ENCODE measurements at regions not wholly inside any gene's neighbourhood (a gene's known extent, or its start where the extent isn't known, plus 50 kb on each side); places are given as distances from the start of the nearest gene placed in this dataset.
A peak's percentile ranks its signal among the peaks of the same experiment; 100 is the strongest.

DNA sequence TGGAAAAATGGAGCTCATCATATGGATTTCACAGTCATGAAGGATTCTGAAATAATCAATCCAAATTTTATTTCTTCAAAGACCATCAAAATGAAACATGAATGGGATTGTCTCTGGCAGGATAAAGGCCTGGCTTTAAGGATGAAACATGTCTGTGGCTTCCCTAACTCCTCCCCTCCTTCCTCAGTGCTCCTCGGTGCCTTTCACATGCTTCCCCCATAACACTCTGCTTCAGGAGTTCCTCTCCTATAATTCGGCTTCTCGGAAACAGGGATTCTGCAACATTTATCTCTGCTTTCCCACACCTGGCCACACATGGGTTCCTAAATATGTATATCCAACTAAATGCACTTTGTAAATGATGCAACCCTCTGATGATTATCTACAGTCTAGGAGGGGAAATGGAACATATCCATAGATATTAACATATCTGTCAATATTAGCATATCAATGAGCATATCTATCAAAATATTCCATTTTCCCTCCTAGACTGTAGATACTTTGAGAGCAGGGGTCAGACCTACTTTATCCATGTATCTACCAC is 153.8 kb downstream of the PLPP3 start:
- Histone ChIP-seq H3K9ac (ENCODE audit: extremely low read depth, insufficient read length, low read length) (no peak overlapping the region), H3T11ph (ENCODE audit: low read length) (no peak overlapping the region), H3K4me1 (ENCODE audit: insufficient read depth, low read length) (no peaks in the 10 kb centered on the region), H2BK120ac (ENCODE audit: low read depth, low read length, poor library complexity, severe bottlenecking) (no peak overlapping the region), H2BK15ac (ENCODE audit: low read depth, low read length) (no peak overlapping the region), H3K79me2 (ENCODE audit: insufficient read depth, low read length) (no peaks in the 10 kb centered on the region), H3K79me1 (ENCODE audit: insufficient read depth, low read depth, low read length, poor library complexity, severe bottlenecking) (no peaks in the 10 kb centered on the region), H3K4ac (ENCODE audit: low read depth, low read length) (no peak overlapping the region), H2BK20ac (ENCODE audit: low read depth, low read length, poor library complexity, severe bottlenecking) (no peak overlapping the region), H3K4me2 (ENCODE audit: insufficient read depth, insufficient read length, low read length) (no peak overlapping the region), H3K23me2 (ENCODE audit: insufficient read length, low read depth, low read length, poor library complexity, severe bottlenecking) (no peaks in the 10 kb centered on the region), H3K27ac (ENCODE audit: insufficient read length, low read depth, low read length) (no peak overlapping the region), H3K23ac (ENCODE audit: insufficient read length, low read depth, low read length) (no peak overlapping the region), H3K9me3 (ENCODE audit: control insufficient read depth, low read depth, low read length) (no peaks in the 10 kb centered on the region), H2BK5ac (ENCODE audit: insufficient read length, low read length) (no peak overlapping the region), H4K8ac (replicated peaks; ENCODE audit: insufficient read length, low read depth, low read length) (no peak overlapping the region), H3K27me3 (ENCODE audit: insufficient read depth, low read length) (no peaks in the 10 kb centered on the region), H4K91ac (ENCODE audit: insufficient read length, low read depth, low read length) (no peak overlapping the region), H3K56ac (ENCODE audit: insufficient read length, low read depth, low read length) (no peak overlapping the region), H3K14ac (ENCODE audit: insufficient read depth, low read length) (no peak overlapping the region), H4K5ac (ENCODE audit: insufficient read length, low read depth, low read length) (no peak overlapping the region), H2BK12ac (ENCODE audit: insufficient read length, low read depth, low read length) (no peak overlapping the region), H2AK5ac (ENCODE audit: insufficient read length, low read length) (no peak overlapping the region), H2AFZ (ENCODE audit: low read length) (no peak overlapping the region), H3K18ac (ENCODE audit: insufficient read length, low read depth, low read length) (no peak overlapping the region), H4K20me1 (ENCODE audit: control insufficient read depth, insufficient read depth, insufficient read length) (no peaks in the 10 kb centered on the region)
- H3K4me3 Mint-ChIP-seq: no peak overlapping the region
- no peak for DNase-seq
- TF ChIP-seq, protein P1, sequence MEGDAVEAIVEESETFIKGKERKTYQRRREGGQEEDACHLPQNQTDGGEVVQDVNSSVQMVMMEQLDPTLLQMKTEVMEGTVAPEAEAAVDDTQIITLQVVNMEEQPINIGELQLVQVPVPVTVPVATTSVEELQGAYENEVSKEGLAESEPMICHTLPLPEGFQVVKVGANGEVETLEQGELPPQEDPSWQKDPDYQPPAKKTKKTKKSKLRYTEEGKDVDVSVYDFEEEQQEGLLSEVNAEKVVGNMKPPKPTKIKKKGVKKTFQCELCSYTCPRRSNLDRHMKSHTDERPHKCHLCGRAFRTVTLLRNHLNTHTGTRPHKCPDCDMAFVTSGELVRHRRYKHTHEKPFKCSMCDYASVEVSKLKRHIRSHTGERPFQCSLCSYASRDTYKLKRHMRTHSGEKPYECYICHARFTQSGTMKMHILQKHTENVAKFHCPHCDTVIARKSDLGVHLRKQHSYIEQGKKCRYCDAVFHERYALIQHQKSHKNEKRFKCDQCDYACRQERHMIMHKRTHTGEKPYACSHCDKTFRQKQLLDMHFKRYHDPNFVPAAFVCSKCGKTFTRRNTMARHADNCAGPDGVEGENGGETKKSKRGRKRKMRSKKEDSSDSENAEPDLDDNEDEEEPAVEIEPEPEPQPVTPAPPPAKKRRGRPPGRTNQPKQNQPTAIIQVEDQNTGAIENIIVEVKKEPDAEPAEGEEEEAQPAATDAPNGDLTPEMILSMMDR (conservative IDR thresholded peaks at IDR 0.05): no peak
- H3K27ac Mint-ChIP-seq: peak overlapping the region in 1 of 3 experiments; percentile 56; a peak in 1 of 7 replicates
- peaks cover 23% of the 10 kb centered on the region in 2 experiments for H3K4me1 Mint-ChIP-seq
- H3K9me3 Mint-ChIP-seq: no peaks in the 10 kb centered on the region; a peak in 1 of 5 replicates
- peaks cover 13% of the 10 kb centered on the region for H3K27me3 Mint-ChIP-seq (ENCODE audit: low read depth)
- no CpG with 5 or more reads among the region's 3 CpGs for WGBS (ENCODE audit: extremely low coverage, insufficient read length, low lambda C conversion rate)
- no peaks in the 10 kb centered on the region; a peak in 1 of 7 replicates for H3K36me3 Mint-ChIP-seq (ENCODE audit: insufficient read depth in 1 of 3, low read depth in 3 of 3)

Data from H9 (cell line).